ENCODE measurements at regions not wholly inside any gene's neighbourhood (a gene's known extent, or its start where the extent isn't known, plus 50 kb on each side); places are given as distances from the start of the nearest gene placed in this dataset.

- CTCF ChIA-PET, result no interaction called here
These were observed 220.2 kb upstream of the NBEA start for GRCh38 chr13:34721631-34722595.

GRCh38 chr13:34722922-34723321, 219.1 kb upstream of the NBEA start:
- no peaks in the 10 kb centered on the region for H3K9me3 ChIP-seq (ENCODE audit: control insufficient read depth, insufficient read depth, low read depth, low read length)
- no peaks in the 10 kb centered on the region for H3K36me3 ChIP-seq (ENCODE audit: control insufficient read depth in 2 of 2, insufficient read depth in 1 of 2, low read length in 2 of 2)
- H3K4me3 ChIP-seq (ENCODE audit: low read depth, low read length), result no peak overlapping the region
- H3K4me1 ChIP-seq (ENCODE audit: control insufficient read depth, insufficient read depth, low read length), result no peaks in the 10 kb centered on the region
- ChIA-PET CTCF (no interaction called here), POLR2A (no interaction called here)
- no peak overlapping the region for H3K27ac ChIP-seq (ENCODE audit: extremely low read depth, low read depth, low read length)
- no peak for TF ChIP-seq ZNF792 (tag by site-specific recombination; IDR thresholded peaks at IDR 0.05)
- no peak for TF ChIP-seq ZNF658 (tag by site-specific recombination; IDR thresholded peaks at IDR 0.05)
- TF ChIP-seq, protein P1, sequence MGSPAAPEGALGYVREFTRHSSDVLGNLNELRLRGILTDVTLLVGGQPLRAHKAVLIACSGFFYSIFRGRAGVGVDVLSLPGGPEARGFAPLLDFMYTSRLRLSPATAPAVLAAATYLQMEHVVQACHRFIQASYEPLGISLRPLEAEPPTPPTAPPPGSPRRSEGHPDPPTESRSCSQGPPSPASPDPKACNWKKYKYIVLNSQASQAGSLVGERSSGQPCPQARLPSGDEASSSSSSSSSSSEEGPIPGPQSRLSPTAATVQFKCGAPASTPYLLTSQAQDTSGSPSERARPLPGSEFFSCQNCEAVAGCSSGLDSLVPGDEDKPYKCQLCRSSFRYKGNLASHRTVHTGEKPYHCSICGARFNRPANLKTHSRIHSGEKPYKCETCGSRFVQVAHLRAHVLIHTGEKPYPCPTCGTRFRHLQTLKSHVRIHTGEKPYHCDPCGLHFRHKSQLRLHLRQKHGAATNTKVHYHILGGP (tag by site-specific recombination; IDR thresholded peaks at IDR 0.05), result no peak
- TF ChIP-seq ZNF704 (tag by site-specific recombination; IDR thresholded peaks at IDR 0.05), result no peak
- TF ChIP-seq ZNF785 (tag by site-specific recombination; IDR thresholded peaks at IDR 0.05), result no peak
- TF ChIP-seq PRDM6 (tag by site-specific recombination; IDR thresholded peaks at IDR 0.05), result no peak
- TF ChIP-seq EGR2 (tag by site-specific recombination; IDR thresholded peaks at IDR 0.05; ENCODE audit: low read depth), result no peak
- TF ChIP-seq ZNF558 (tag by site-specific recombination; IDR thresholded peaks at IDR 0.05), result no peak
- no peak for TF ChIP-seq ZNF473 (tag by site-specific recombination; IDR thresholded peaks at IDR 0.05)
- TF ChIP-seq ZNF274 (IDR thresholded peaks at IDR 0.05; ENCODE audit: low read length), result no peak
- TF ChIP-seq ZNF274 (tag by site-specific recombination; IDR thresholded peaks at IDR 0.05; ENCODE audit: borderline replicate concordance), result no peak
- no peak for TF ChIP-seq ZNF830 (tag by site-specific recombination; IDR thresholded peaks at IDR 0.05; ENCODE audit: low read depth)
- TF ChIP-seq ZNF169 (tag by site-specific recombination; IDR thresholded peaks at IDR 0.05), result no peak
- no peak for TF ChIP-seq ZBTB21 (tag by site-specific recombination; IDR thresholded peaks at IDR 0.05)
- TF ChIP-seq, protein P2, sequence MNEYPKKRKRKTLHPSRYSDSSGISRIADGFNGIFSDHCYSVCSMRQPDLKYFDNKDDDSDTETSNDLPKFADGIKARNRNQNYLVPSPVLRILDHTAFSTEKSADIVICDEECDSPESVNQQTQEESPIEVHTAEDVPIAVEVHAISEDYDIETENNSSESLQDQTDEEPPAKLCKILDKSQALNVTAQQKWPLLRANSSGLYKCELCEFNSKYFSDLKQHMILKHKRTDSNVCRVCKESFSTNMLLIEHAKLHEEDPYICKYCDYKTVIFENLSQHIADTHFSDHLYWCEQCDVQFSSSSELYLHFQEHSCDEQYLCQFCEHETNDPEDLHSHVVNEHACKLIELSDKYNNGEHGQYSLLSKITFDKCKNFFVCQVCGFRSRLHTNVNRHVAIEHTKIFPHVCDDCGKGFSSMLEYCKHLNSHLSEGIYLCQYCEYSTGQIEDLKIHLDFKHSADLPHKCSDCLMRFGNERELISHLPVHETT (tag by site-specific recombination; IDR thresholded peaks at IDR 0.05), result no peak
- TF ChIP-seq, protein P3, sequence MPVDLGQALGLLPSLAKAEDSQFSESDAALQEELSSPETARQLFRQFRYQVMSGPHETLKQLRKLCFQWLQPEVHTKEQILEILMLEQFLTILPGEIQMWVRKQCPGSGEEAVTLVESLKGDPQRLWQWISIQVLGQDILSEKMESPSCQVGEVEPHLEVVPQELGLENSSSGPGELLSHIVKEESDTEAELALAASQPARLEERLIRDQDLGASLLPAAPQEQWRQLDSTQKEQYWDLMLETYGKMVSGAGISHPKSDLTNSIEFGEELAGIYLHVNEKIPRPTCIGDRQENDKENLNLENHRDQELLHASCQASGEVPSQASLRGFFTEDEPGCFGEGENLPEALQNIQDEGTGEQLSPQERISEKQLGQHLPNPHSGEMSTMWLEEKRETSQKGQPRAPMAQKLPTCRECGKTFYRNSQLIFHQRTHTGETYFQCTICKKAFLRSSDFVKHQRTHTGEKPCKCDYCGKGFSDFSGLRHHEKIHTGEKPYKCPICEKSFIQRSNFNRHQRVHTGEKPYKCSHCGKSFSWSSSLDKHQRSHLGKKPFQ (tag by site-specific recombination; IDR thresholded peaks at IDR 0.05), result no peak
- TF ChIP-seq BCL11A (tag by site-specific recombination; IDR thresholded peaks at IDR 0.05; ENCODE audit: low read depth), result no peak

More at GRCh38 chr13:34721631-34722595, 220.2 kb upstream of the NBEA start:
- POLR2A ChIA-PET, result no interaction called here
- H3K36me3 ChIP-seq (ENCODE audit: control insufficient read depth in 2 of 2, insufficient read depth in 1 of 2, low read length in 2 of 2), result no peaks in the 10 kb centered on the region
- TF ChIP-seq ZNF600 (tag by site-specific recombination; IDR thresholded peaks at IDR 0.05) (no peak), ZNF530 (tag by site-specific recombination; IDR thresholded peaks at IDR 0.05; ENCODE audit: low read depth) (no peak), ZNF501 (tag by site-specific recombination; IDR thresholded peaks at IDR 0.05) (no peak), ZNF658 (tag by site-specific recombination; IDR thresholded peaks at IDR 0.05) (no peak), ZNF560 (tag by site-specific recombination; IDR thresholded peaks at IDR 0.05; ENCODE audit: borderline replicate concordance) (no peak), OVOL3 (tag by site-specific recombination; IDR thresholded peaks at IDR 0.05) (no peak), ZNF404 (tag by site-specific recombination; IDR thresholded peaks at IDR 0.05) (no peak), ZNF747 (tag by site-specific recombination; IDR thresholded peaks at IDR 0.05) (no peak), RBAK (tag by site-specific recombination; IDR thresholded peaks at IDR 0.05) (no peak)
- TF ChIP-seq, protein P1 (tag by site-specific recombination; IDR thresholded peaks at IDR 0.05), result no peak
- H3K9me3 ChIP-seq (ENCODE audit: control insufficient read depth, insufficient read depth, low read depth, low read length), result no peaks in the 10 kb centered on the region
- no peak overlapping the region for H3K4me3 ChIP-seq (ENCODE audit: low read depth, low read length)
- H3K4me1 ChIP-seq (ENCODE audit: control insufficient read depth, insufficient read depth, low read length), result no peaks in the 10 kb centered on the region
- H3K27ac ChIP-seq (ENCODE audit: extremely low read depth, low read depth, low read length), result no peak overlapping the region
